ENCODE measurements at regions not wholly inside any gene's neighbourhood (a gene's known extent, or its start where the extent isn't known, plus 50 kb on each side); places are given as distances from the start of the nearest gene placed in this dataset.

DNA sequence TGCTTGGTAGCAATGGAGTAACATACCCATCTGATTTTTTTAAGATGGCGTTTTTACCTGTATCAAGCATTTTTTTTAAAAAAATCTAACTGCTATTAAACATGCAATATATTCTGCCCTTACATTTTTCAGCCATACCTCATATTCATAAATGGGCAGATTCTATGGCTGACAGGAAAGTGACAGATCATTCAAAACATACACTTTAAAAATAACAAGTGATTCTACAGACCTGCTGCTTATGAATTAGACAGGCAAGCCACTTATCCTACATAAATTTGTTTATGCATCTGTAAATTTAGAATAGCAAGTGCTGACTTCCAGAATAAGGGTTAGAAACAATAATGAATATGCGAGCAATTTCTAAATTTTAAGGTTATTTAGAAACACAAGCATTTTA, 82.7 kb downstream of the TBXT start:
- TF ChIP-seq CTCF (conservative IDR thresholded peaks at IDR 0.05; ENCODE audit: low read depth, low read length) (no peak), EZH2 (IDR thresholded peaks at IDR 0.05; ENCODE audit: borderline replicate concordance, low read depth, low read length, poor library complexity, severe bottlenecking) (no peak)

Measured in A673 (cell line).